Breast epithelium (tissue), 3 donors: ENCODE measurements at regions not wholly inside any gene's neighbourhood (a gene's known extent, or its start where the extent isn't known, plus 50 kb on each side); places are given as distances from the start of the nearest gene placed in this dataset.

Source experiments
- CTCF ChIP-seq, 3 donors: fragments of 450-650 bp; IDR thresholded peaks; one replicate each; pipeline ENCODE4 v1.5.1; 2016 to 2017; ENCODE audit warnings: antibody characterized with exemption in 3 of 3, mild to moderate bottlenecking in 3 of 3, moderate library complexity in 3 of 3
- POLR2A ChIP-seq: fragments of 450-650 bp; IDR thresholded peaks from one replicate; pipeline ENCODE4 v1.6.1; 2016; ENCODE audit warnings: antibody characterized with exemption, mild to moderate bottlenecking, moderate library complexity
- POLR2AphosphoS5 ChIP-seq, 3 donors: sonication (generic); formaldehyde crosslinking; IDR thresholded peaks; one replicate each; pipeline ENCODE4 v1.6.1; 2017; ENCODE audit warnings: antibody characterized with exemption in 3 of 3

GRCh38 chr15:89393056-89393455, 58.4 kb upstream of the POLG start:
- TF ChIP-seq CTCF (IDR thresholded peaks at IDR 0.05) (no peak), POLR2A (no peak), POLR2AphosphoS5 (IDR thresholded peaks at IDR 0.05) (no peak)
